DOHH2 (cell line): ENCODE measurements at regions not wholly inside any gene's neighbourhood (a gene's known extent, or its start where the extent isn't known, plus 50 kb on each side); places are given as distances from the start of the nearest gene placed in this dataset.

Experiments used
- CTCF ChIP-seq: fragments of 200-600 bp; sonication (generic); IDR thresholded peaks from one replicate; pipeline ENCODE4 v1.5.1; 2014; ENCODE audit warnings: antibody characterized with exemption, mild to moderate bottlenecking, low read depth, low read length; ENCODE audit not compliant: poor library complexity, severe bottlenecking
- EZH2phosphoT487 ChIP-seq: fragments of 200-600 bp; sonication (generic); IDR thresholded peaks from 2 replicates; pipeline ENCODE4 v1.6.1; 2017; ENCODE audit warnings: borderline replicate concordance, mild to moderate bottlenecking, antibody characterized with exemption, low read length, moderate library complexity, mixed read lengths

- no peak for TF ChIP-seq EZH2phosphoT487
- TF ChIP-seq CTCF: no peak
Observed at GRCh38 chr20:19070026-19070425, 142.4 kb upstream of the SLC24A3 start.
